HCT116 (cell line): ENCODE measurements at regions not wholly inside any gene's neighbourhood (a gene's known extent, or its start where the extent isn't known, plus 50 kb on each side); places are given as distances from the start of the nearest gene placed in this dataset.

Source experiments
- ATAC-seq: fragments of 200-7000 bp; cut with Tn5 transposase; 2 replicates; pipeline ENCODE4 v1.9.1; 2020; ENCODE audit warnings: mild to moderate bottlenecking, moderate library complexity
- BruUV-seq: library from RNA; stranded (reverse); fragments of 400-500 nt; replicated peaks from 2 replicates; lab custom pipeline; 2021; lab: Mats Ljungman, UMichigan
- CTCF ChIA-PET: fragments of 300-600 bp; sonication (Branson Sonifier 250); formaldehyde crosslinking; loops from one replicate; lab custom pipeline; 2021; ENCODE audit warnings: antibody characterized with exemption; lab: Charles Lee
- POLR2A ChIA-PET: fragments of 300-600, 350-600 bp; sonication (Branson Sonifier 250); formaldehyde crosslinking; loops from one replicate; lab custom pipeline; 2021; ENCODE audit warnings: antibody characterized with exemption; lab: Charles Lee
- RAD21 ChIA-PET, 2 experiments: fragments of 300-600 bp; sonication (Branson Sonifier 250); formaldehyde crosslinking; loops; one replicate each; lab custom pipeline; 2023; ENCODE audit warnings: low total read pairs in 2 of 2; ENCODE audit not compliant: uncharacterized antibody in 2 of 2, unreplicated experiment in 2 of 2, low non-redundant PET in 1 of 2; lab: Charles Lee
- DNase-seq: peaks from one replicate; pipeline ENCODE4 v3.0.0-alpha.2; 2010; ENCODE audit warnings: low read depth, low spot score
- H2AFZ ChIP-seq: fragments of 200-600 bp; shearing (Covaris generic), sonication (generic); 2 replicates; pipeline ENCODE4 v1.6.1; 2017; ENCODE audit warnings: low read depth, mixed run types, mixed read lengths, antibody characterized with exemption, low read length; ENCODE audit not compliant: poor library complexity, severe bottlenecking
- H3K27ac ChIP-seq: 2 replicates; pipeline ENCODE4 v1.5.1; 2012; ENCODE audit warnings: low read depth, low read length
- H3K27me3 ChIP-seq: fragments of 200-600 bp; sonication (generic); 2 replicates; pipeline ENCODE4 v1.6.1; 2016; ENCODE audit warnings: mixed run types, low read length, mixed read lengths; ENCODE audit not compliant: insufficient read depth
- H3K36me3 ChIP-seq, 2 experiments: fragments of 200-500 bp in 1 of 2; fragments of 200-600 bp in 1 of 2; sonication (Bioruptor generic) in 1 of 2; sonication (generic) in 1 of 2; 2 replicates each; pipeline versions ENCODE4 v1.5.1 to v1.6.1; 2014 to 2016; ENCODE audit warnings: low read length in 2 of 2, inconsistent platforms in 1 of 2, mixed read lengths in 1 of 2, mixed run types in 1 of 2; ENCODE audit not compliant: insufficient read depth in 2 of 2, control insufficient read depth in 1 of 2
- H3K4me1 ChIP-seq, 2 experiments: fragments of 200-600 bp in 1 of 2; sonication (generic) in 1 of 2; 2 replicates each; pipeline versions ENCODE4 v1.5.1 to v1.6.1; 2012 to 2017; ENCODE audit warnings: low read length in 2 of 2, inconsistent platforms in 1 of 2, mild to moderate bottlenecking in 1 of 2, mixed read lengths in 1 of 2, mixed run types in 1 of 2, moderate library complexity in 1 of 2; ENCODE audit not compliant: insufficient read depth in 2 of 2, control insufficient read depth in 1 of 2
- H3K4me2 ChIP-seq: fragments of 200-600 bp; sonication (generic); 2 replicates; pipeline ENCODE4 v1.6.1; 2017; ENCODE audit warnings: mixed run types, low read length, mixed read lengths
- H3K4me3 ChIP-seq, 2 experiments: fragments of 200-600 bp in 1 of 2; sonication (generic) in 1 of 2; replicated peaks in 1 of 2; 2 replicates each; pipeline ENCODE4 v1.5.1; 2011 to 2016; ENCODE audit warnings: low read length in 2 of 2, control low read depth in 1 of 2, low read depth in 1 of 2, mild to moderate bottlenecking in 1 of 2, mixed read lengths in 1 of 2, mixed run types in 1 of 2
- H3K79me2 ChIP-seq: fragments of 200-600 bp; sonication (generic); 2 replicates; pipeline ENCODE4 v1.6.1; 2017; ENCODE audit warnings: mild to moderate bottlenecking, mixed run types, low read length, moderate library complexity, mixed read lengths; ENCODE audit not compliant: insufficient read depth
- H3K9ac ChIP-seq: fragments of 200-600 bp; sonication (generic); 2 replicates; pipeline ENCODE4 v1.6.1; 2016; ENCODE audit warnings: low read length, mixed read lengths
- H3K9me2 ChIP-seq: fragments of 200-600 bp; sonication (generic), shearing (Covaris generic); 2 replicates; pipeline ENCODE4 v1.6.1; 2017; ENCODE audit warnings: mixed run types, mild to moderate bottlenecking, moderate library complexity; ENCODE audit not compliant: insufficient read depth
- H3K9me3 ChIP-seq, 2 experiments: fragments of 200-500 bp in 1 of 2; fragments of 200-600 bp in 1 of 2; sonication (Bioruptor generic) in 1 of 2; sonication (generic) in 1 of 2; 2 replicates each; pipeline ENCODE4 v1.6.1; 2014 to 2017; ENCODE audit warnings: low read length in 2 of 2, mixed read lengths in 2 of 2, inconsistent platforms in 1 of 2, low read depth in 1 of 2, mild to moderate bottlenecking in 1 of 2, mixed run types in 1 of 2, moderate library complexity in 1 of 2; ENCODE audit not compliant: control insufficient read depth in 1 of 2, insufficient read depth in 1 of 2
- H4K20me1 ChIP-seq: fragments of 200-600 bp; sonication (generic), shearing (Covaris generic); 2 replicates; pipeline ENCODE4 v1.6.1; 2017; ENCODE audit warnings: mixed run types, mild to moderate bottlenecking, moderate library complexity; ENCODE audit not compliant: insufficient read depth
- CBX3 ChIP-seq: IDR thresholded peaks from 2 replicates; pipeline ENCODE4 v1.6.1; 2012; ENCODE audit warnings: low read depth
- CTCF ChIP-seq, 3 experiments: fragments of 200-600 bp in 1 of 3; sonication (generic) in 1 of 3; IDR thresholded peaks in 2 of 3; conservative IDR thresholded peaks in 1 of 3; 2 replicates each; pipeline ENCODE4 v1.5.1; 2012 to 2017; ENCODE audit warnings: low read depth in 2 of 3, low read length in 2 of 3, antibody characterized with exemption in 1 of 3, borderline replicate concordance in 1 of 3, control low read depth in 1 of 3, mild to moderate bottlenecking in 1 of 3, mixed read lengths in 1 of 3, mixed run types in 1 of 3, moderate library complexity in 1 of 3; ENCODE audit not compliant: insufficient read depth in 1 of 3
- EGR1 ChIP-seq: IDR thresholded peaks from 2 replicates; pipeline ENCODE4 v1.6.1; 2012; ENCODE audit warnings: low read depth
- ELF1 ChIP-seq: IDR thresholded peaks from 2 replicates; pipeline ENCODE4 v1.6.1; 2012; ENCODE audit warnings: low read depth, borderline replicate concordance
- EZH2 ChIP-seq: fragments of 200-600 bp; sonication (generic); IDR thresholded peaks from 2 replicates; pipeline ENCODE4 v1.6.1; 2017; ENCODE audit warnings: antibody characterized with exemption, mixed run types
- EZH2phosphoT487 ChIP-seq: fragments of 200-600 bp; IDR thresholded peaks from 2 replicates; pipeline ENCODE4 v1.6.1; 2018; ENCODE audit warnings: antibody characterized with exemption, borderline replicate concordance
- JUND ChIP-seq: IDR thresholded peaks from 2 replicates; pipeline ENCODE4 v1.6.1; 2012
- POLR2A ChIP-seq: IDR thresholded peaks from 2 replicates; pipeline ENCODE4 v1.7.0; 2011; ENCODE audit warnings: borderline replicate concordance; ENCODE audit not compliant: insufficient read depth, insufficient read length; ENCODE audit errors: extremely low read depth
- POLR2AphosphoS5 ChIP-seq: IDR thresholded peaks from 2 replicates; pipeline ENCODE4 v1.6.1; 2011; ENCODE audit warnings: mild to moderate bottlenecking, low read depth, low read length, moderate library complexity
- SIN3A ChIP-seq: IDR thresholded peaks from 2 replicates; pipeline ENCODE4 v1.6.1; 2012; ENCODE audit warnings: low read depth
- SP1 ChIP-seq: IDR thresholded peaks from 2 replicates; pipeline ENCODE4 v1.6.1; 2012; ENCODE audit warnings: low read depth
- TCF7L2 ChIP-seq: IDR thresholded peaks from 2 replicates; pipeline ENCODE4 v1.7.0; 2011; ENCODE audit warnings: borderline replicate concordance, inconsistent platforms; ENCODE audit not compliant: insufficient read depth, insufficient read length; ENCODE audit errors: extremely low read depth
- ZFX ChIP-seq: fragments of 450-650 bp; IDR thresholded peaks from 2 replicates; pipeline ENCODE4 v1.6.1; 2017
- ZNF274 ChIP-seq: fragments of 200-500 bp; sonication (Bioruptor generic); IDR thresholded peaks from 2 replicates; pipeline ENCODE4 v1.6.1; 2014; ENCODE audit warnings: mild to moderate bottlenecking, low read depth, low read length, inconsistent platforms
- intact Hi-C: fragments of 100-400 bp; cut with micrococcal nuclease; formaldehyde crosslinking; loops from 2 replicates; pipeline ENCODE4 v1.10.0; 2022

- Histone ChIP-seq H2AFZ (no peak overlapping the region), H3K27me3 (no peaks in the 10 kb centered on the region), H3K9ac (no peak overlapping the region), H3K27ac (no peak overlapping the region), H3K79me2 (no peaks in the 10 kb centered on the region), H3K36me3 (no peaks in the 10 kb centered on the region), H3K4me1 (no peaks in the 10 kb centered on the region), H4K20me1 (no peaks in the 10 kb centered on the region), H3K4me3 (no peak overlapping the region), H3K4me2 (no peak overlapping the region), H3K9me2 (no peaks in the 10 kb centered on the region), H3K9me3 (peaks cover 4 to 16% of the 10 kb centered on the region in 2 experiments; a peak in 1 of 4 replicates)
- BruUV-seq: no TSS peak
- DNase-seq: no peak
- intact Hi-C loops: no loop called here
- ChIA-PET RAD21 (no interaction called here), POLR2A (no interaction called here), CTCF (no interaction called here)
- no peak for TF ChIP-seq EGR1
- no peak for TF ChIP-seq JUND
- TF ChIP-seq POLR2AphosphoS5: no peak
- no peak for TF ChIP-seq EZH2
- no peak for TF ChIP-seq SIN3A
- TF ChIP-seq POLR2A: no peak
- TF ChIP-seq ZNF274: no peak
- no peak for TF ChIP-seq SP1
- no peak for ATAC-seq
These were observed 442.3 kb downstream of the EPHA7 start for GRCh38 chr6:92977018-92977417.

DNA sequence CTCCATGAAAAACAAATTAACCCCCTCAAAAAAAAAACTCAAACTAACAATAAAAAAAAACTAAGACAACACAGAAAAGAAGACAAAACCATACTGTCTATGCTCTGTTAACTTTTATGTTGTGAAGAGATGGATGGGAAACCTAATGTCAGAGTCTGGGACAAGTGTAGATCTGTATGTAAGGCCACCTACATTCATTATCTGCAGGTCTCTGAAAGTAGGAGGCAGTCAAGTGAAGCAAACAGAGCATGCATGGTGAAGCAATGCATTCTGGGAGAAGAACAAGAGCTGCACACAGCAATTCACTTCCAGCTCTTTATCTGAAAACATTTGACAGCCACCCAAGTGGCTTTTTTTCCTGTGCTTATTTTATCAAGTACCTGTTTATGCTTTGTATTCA lies 452.0 kb downstream of the EPHA7 start:
- no peaks in the 10 kb centered on the region for H3K79me2 ChIP-seq
- H3K36me3 ChIP-seq: no peaks in the 10 kb centered on the region
- TF ChIP-seq CTCF (IDR thresholded peaks at IDR 0.05 in 2 of 3, conservative IDR thresholded peaks at IDR 0.05 in 1 of 3; ENCODE audit: borderline replicate concordance in 1 of 3, insufficient read depth in 1 of 3, low read depth in 2 of 3, low read length in 2 of 3) (no peak), TCF7L2 (no peak), CBX3 (no peak), EZH2 (no peak), EZH2phosphoT487 (no peak), ELF1 (no peak), ZFX (no peak)
- no peaks in the 10 kb centered on the region for H4K20me1 ChIP-seq
- no peaks in the 10 kb centered on the region for H3K27me3 ChIP-seq
- no peaks in the 10 kb centered on the region for H3K4me1 ChIP-seq
- H3K4me3 ChIP-seq: no peak overlapping the region
- intact Hi-C loops: no loop called here
- H3K9me3 ChIP-seq: peaks cover 3 to 10% of the 10 kb centered on the region in 2 experiments; a peak in 3 of 4 replicates
- POLR2A ChIA-PET: no interaction called here
- DNase-seq: no peak
- BruUV-seq: no TSS peak
- CTCF ChIA-PET: no interaction called here
- no peak for ATAC-seq
- H2AFZ ChIP-seq: no peak overlapping the region
- RAD21 ChIA-PET: no interaction called here
- no peaks in the 10 kb centered on the region for H3K9me2 ChIP-seq
- no peak overlapping the region for H3K4me2 ChIP-seq
- H3K27ac ChIP-seq: no peak overlapping the region
- H3K9ac ChIP-seq: no peak overlapping the region
